Keratinocyte (primary cell): ENCODE measurements at regions not wholly inside any gene's neighbourhood (a gene's known extent, or its start where the extent isn't known, plus 50 kb on each side); places are given as distances from the start of the nearest gene placed in this dataset.

Experiments
- CTCF ChIP-seq, 3 experiments: IDR thresholded peaks in 1 of 3; conservative IDR thresholded peaks in 1 of 3; optimal IDR thresholded peaks in 1 of 3; 2 replicates in 2 of 3; 3 replicates in 1 of 3; pipeline versions ENCODE3 to v1.5.1; 2011; ENCODE audit warnings: low read length in 3 of 3, mild to moderate bottlenecking in 3 of 3, moderate library complexity in 2 of 3, control low read depth in 1 of 3, inconsistent platforms in 1 of 3; ENCODE audit not compliant: insufficient read depth in 2 of 3; ENCODE audit errors: extremely low read depth in 1 of 3
- EZH2 ChIP-seq: IDR thresholded peaks from one replicate; pipeline ENCODE4 v1.6.1; 2012; ENCODE audit warnings: inconsistent platforms, mild to moderate bottlenecking, low read length, moderate library complexity

GRCh38 chr12:5375547-5376295, 56.2 kb upstream of the NTF3 start:
- TF ChIP-seq EZH2 = no peak
- no peak for TF ChIP-seq CTCF (optimal IDR thresholded peaks at IDR 0.05 in 1 of 3, IDR thresholded peaks at IDR 0.05 in 1 of 3, conservative IDR thresholded peaks at IDR 0.05 in 1 of 3; ENCODE audit: extremely low read depth in 1 of 3, insufficient read depth in 2 of 3, low read length in 3 of 3)
